ENCODE measurements at regions not wholly inside any gene's neighbourhood (a gene's known extent, or its start where the extent isn't known, plus 50 kb on each side); places are given as distances from the start of the nearest gene placed in this dataset.

- no peak overlapping the region for H3K4me2 ChIP-seq (ENCODE audit: control insufficient read depth, extremely low read depth, insufficient read depth, low read depth, low read length)
- H4K20me1 ChIP-seq (ENCODE audit: control insufficient read depth, extremely low read depth, insufficient read depth, low read length), result no peaks in the 10 kb centered on the region
- no peak overlapping the region for H3K9ac ChIP-seq (ENCODE audit: control insufficient read depth, extremely low read depth, insufficient read depth, low read length)
- H3K27ac ChIP-seq (ENCODE audit: control insufficient read depth, insufficient read depth, low read length), result no peak overlapping the region
- dilution Hi-C loops (cut with MboI; ENCODE audit: extremely low pct_ligation_motif_present, low sequenced_read_pairs), result no loop called here
- FAIRE-seq, result no peak
- TF ChIP-seq CTCF (optimal IDR thresholded peaks at IDR 0.05 in 1 of 3, IDR thresholded peaks at IDR 0.05 in 1 of 3, conservative IDR thresholded peaks at IDR 0.05 in 1 of 3; ENCODE audit: extremely low read depth in 1 of 3, insufficient read depth in 2 of 3, low read length in 3 of 3), result no peak
- TF ChIP-seq EZH2 (IDR thresholded peaks at IDR 0.05; ENCODE audit: low read length), result no peak
- H3K27me3 ChIP-seq (ENCODE audit: control insufficient read depth, extremely low read depth, insufficient read depth, low read length), result no peaks in the 10 kb centered on the region
- peaks cover 17 to 31% of the 10 kb centered on the region in 2 experiments for H3K36me3 ChIP-seq (ENCODE audit: control insufficient read depth in 2 of 2, extremely low read depth in 1 of 2, insufficient read depth in 2 of 2, low read length in 2 of 2)
- no peak for DNase-seq (ENCODE audit: low read depth, low spot score)
- peaks cover 5% of the 10 kb centered on the region for H3K79me2 ChIP-seq (ENCODE audit: control insufficient read depth, insufficient read depth, low read length)
- no peaks in the 10 kb centered on the region for H3K4me1 ChIP-seq (ENCODE audit: control insufficient read depth, extremely low read depth, insufficient read depth, low read length)
- no peaks in the 10 kb centered on the region for H3K9me1 ChIP-seq (ENCODE audit: control insufficient read depth, extremely low read depth, insufficient read depth, low read length)
- no peaks in the 10 kb centered on the region for H3K9me3 ChIP-seq (ENCODE audit: control insufficient read depth, low read depth, low read length)
- no peak overlapping the region for H3K4me3 ChIP-seq (ENCODE audit: control insufficient read depth in 2 of 3, extremely low read depth in 1 of 3, insufficient read depth in 2 of 3, low read depth in 1 of 3, low read length in 3 of 3)
- no peak overlapping the region for H2AFZ ChIP-seq (ENCODE audit: control insufficient read depth, low read length)
Observed at GRCh38 chr7:149606826-149607225, 109.2 kb upstream of the ZNF746 start.

GRCh38 chr7:149605696-149606095 lies 108.1 kb upstream of the ZNF746 start:
- DNase-seq (ENCODE audit: low read depth, low spot score) (no peak), FAIRE-seq (no peak)
- H3K4me3 ChIP-seq (ENCODE audit: control insufficient read depth in 2 of 3, extremely low read depth in 1 of 3, insufficient read depth in 2 of 3, low read depth in 1 of 3, low read length in 3 of 3), result no peak overlapping the region
- peaks cover 2% of the 10 kb centered on the region for H3K79me2 ChIP-seq (ENCODE audit: control insufficient read depth, insufficient read depth, low read length)
- no peak overlapping the region for H2AFZ ChIP-seq (ENCODE audit: control insufficient read depth, low read length)
- H4K20me1 ChIP-seq (ENCODE audit: control insufficient read depth, extremely low read depth, insufficient read depth, low read length), result no peaks in the 10 kb centered on the region
- H3K27me3 ChIP-seq (ENCODE audit: control insufficient read depth, extremely low read depth, insufficient read depth, low read length), result no peaks in the 10 kb centered on the region
- no peaks in the 10 kb centered on the region for H3K9me3 ChIP-seq (ENCODE audit: control insufficient read depth, low read depth, low read length)
- H3K9ac ChIP-seq (ENCODE audit: control insufficient read depth, extremely low read depth, insufficient read depth, low read length), result no peak overlapping the region
- no peaks in the 10 kb centered on the region for H3K9me1 ChIP-seq (ENCODE audit: control insufficient read depth, extremely low read depth, insufficient read depth, low read length)
- H3K36me3 ChIP-seq (ENCODE audit: control insufficient read depth in 2 of 2, extremely low read depth in 1 of 2, insufficient read depth in 2 of 2, low read length in 2 of 2), result peaks cover 15 to 28% of the 10 kb centered on the region in 2 experiments
- H3K27ac ChIP-seq (ENCODE audit: control insufficient read depth, insufficient read depth, low read length), result no peak overlapping the region
- dilution Hi-C loops (cut with MboI; ENCODE audit: extremely low pct_ligation_motif_present, low sequenced_read_pairs), result no loop called here
- no peaks in the 10 kb centered on the region for H3K4me1 ChIP-seq (ENCODE audit: control insufficient read depth, extremely low read depth, insufficient read depth, low read length)
- H3K4me2 ChIP-seq (ENCODE audit: control insufficient read depth, extremely low read depth, insufficient read depth, low read depth, low read length), result no peak overlapping the region
- TF ChIP-seq CTCF (optimal IDR thresholded peaks at IDR 0.05 in 1 of 3, IDR thresholded peaks at IDR 0.05 in 1 of 3, conservative IDR thresholded peaks at IDR 0.05 in 1 of 3; ENCODE audit: extremely low read depth in 1 of 3, insufficient read depth in 2 of 3, low read length in 3 of 3) (no peak), EZH2 (IDR thresholded peaks at IDR 0.05; ENCODE audit: low read length) (no peak)
